ENCODE measurements at regions not wholly inside any gene's neighbourhood (a gene's known extent, or its start where the extent isn't known, plus 50 kb on each side); places are given as distances from the start of the nearest gene placed in this dataset.
A peak's percentile ranks its signal among the peaks of the same experiment; 100 is the strongest.

- ChIA-PET POLR2A (no interaction called here), CTCF (no interaction called here)
- no peak overlapping the region for H3K4me3 ChIP-seq (replicated peaks in 1 of 3; ENCODE audit: insufficient read depth in 1 of 3, low read depth in 1 of 3, low read length in 3 of 3)
- FAIRE-seq (no peak), DNase-seq (ENCODE audit: low read depth, low spot score) (peak; percentile 25)
- no peak overlapping the region for H3K4me2 ChIP-seq (ENCODE audit: insufficient read depth, low read length)
- no TSS peak for BruUV-seq (replicated peaks)
- H3K9me1 ChIP-seq (replicated peaks; ENCODE audit: control insufficient read depth, extremely low read depth, insufficient read depth, low read length) = no peaks in the 10 kb centered on the region
- no peaks in the 10 kb centered on the region for H3K36me3 ChIP-seq (ENCODE audit: control insufficient read depth in 2 of 2, extremely low read depth in 1 of 2, insufficient read depth in 2 of 2, low read length in 2 of 2)
- intact Hi-C loops (cut with micrococcal nuclease) (loop anchor here (5.0 kb wide), 1 partner anchor 92 kb away; no protein-coding TSS in a partner anchor), dilution Hi-C loops (cut with MboI; ENCODE audit: extremely low pct_ligation_motif_present, low sequenced_read_pairs) (no loop called here)
- no peaks in the 10 kb centered on the region for H3K9me3 ChIP-seq (replicated peaks; ENCODE audit: control insufficient read depth, insufficient read depth, low read length)
- no peak overlapping the region for H3K27ac ChIP-seq (ENCODE audit: insufficient read depth, low read depth, low read length)
- no peak overlapping the region for H2AFZ ChIP-seq (ENCODE audit: low read depth, low read length)
- no peaks in the 10 kb centered on the region for H3K27me3 ChIP-seq (ENCODE audit: control insufficient read depth in 2 of 2, insufficient read depth in 2 of 2, low read length in 2 of 2)
- H4K20me1 ChIP-seq (replicated peaks; ENCODE audit: control insufficient read depth, extremely low read depth, insufficient read depth, low read length) = no peaks in the 10 kb centered on the region
- TF ChIP-seq CTCF (IDR thresholded peaks at IDR 0.05; ENCODE audit: extremely low read depth in 1 of 2, insufficient read depth in 1 of 2, low read depth in 1 of 2, low read length in 2 of 2) = no peak
- no peak for TF ChIP-seq POLR2AphosphoS5 (IDR thresholded peaks at IDR 0.05; ENCODE audit: insufficient read depth, low read depth, low read length)
- no peak for TF ChIP-seq JUN (IDR thresholded peaks at IDR 0.05; ENCODE audit: borderline replicate concordance, insufficient read depth, insufficient read length, low read depth)
- TF ChIP-seq EZH2 (IDR thresholded peaks at IDR 0.05; ENCODE audit: borderline replicate concordance, low read depth, low read length, severe bottlenecking) = no peak
- no peak for TF ChIP-seq FOS (IDR thresholded peaks at IDR 0.05; ENCODE audit: borderline replicate concordance, insufficient read depth, low read length)
- no peak for TF ChIP-seq GATA2 (IDR thresholded peaks at IDR 0.05; ENCODE audit: insufficient read depth, insufficient read length, low read depth, low read length)
- TF ChIP-seq MAX (IDR thresholded peaks at IDR 0.05; ENCODE audit: insufficient read depth, insufficient read length) = no peak
- no peak for TF ChIP-seq MYC (IDR thresholded peaks at IDR 0.05; ENCODE audit: low read depth, low read length)
- no peak for TF ChIP-seq POLR2A (IDR thresholded peaks at IDR 0.05; ENCODE audit: low read depth, low read length)
- no peak overlapping the region for H3K9ac ChIP-seq (replicated peaks; ENCODE audit: extremely low read depth, insufficient read depth, low read length)
- no peaks in the 10 kb centered on the region for H3K79me2 ChIP-seq (ENCODE audit: control insufficient read depth, insufficient read depth, low read length)
- H3K4me1 ChIP-seq (ENCODE audit: control insufficient read depth, extremely low read depth, insufficient read depth, low read length) = peaks cover 5% of the 10 kb centered on the region
Measured at GRCh38 chr9:28120626-28121025, 547.3 kb upstream of the C9orf72 start.
